HG03196 (cell line): ENCODE measurements at regions not wholly inside any gene's neighbourhood (a gene's known extent, or its start where the extent isn't known, plus 50 kb on each side); places are given as distances from the start of the nearest gene placed in this dataset.
"Not testable (repeated sequence)": the region's sequence is repeated elsewhere in the genome, so short reads cannot be mapped to it uniquely, and the experiment has no call there.

ENCODE experiments used
- ATAC-seq: cut with Tn5 transposase; IDR thresholded peaks from one replicate; pipeline ENCODE4 v1.9.1; 2021; ENCODE audit not compliant: unreplicated experiment

- ATAC-seq, result no peak
Observed at GRCh38 chr6:100103194-100103593, 109.2 kb upstream of the MCHR2 start.

GRCh38 chr6:100101644-100102043 is 107.6 kb upstream of the MCHR2 start:
- ATAC-seq, result no peak

- ATAC-seq, result no peak
Observed at GRCh38 chr6:100100776-100101175, 106.8 kb upstream of the MCHR2 start.

GRCh38 chr6:100099189-100100074 is 105.4 kb upstream of the MCHR2 start:
- ATAC-seq, result no peak

- ATAC-seq, result no peak
Observed at GRCh38 chr6:100096936-100097335, 102.9 kb upstream of the MCHR2 start.

GRCh38 chr6:100096341-100096740 is 102.3 kb upstream of the MCHR2 start:
- ATAC-seq, result no peak

GRCh38 chr6:100093405-100093804 is 99.4 kb upstream of the MCHR2 start:
- ATAC-seq, result no peak

GRCh38 chr6:100088009-100088408 is 94.0 kb upstream of the MCHR2 start:
- ATAC-seq, result no peak

- no peak for ATAC-seq
Observed at GRCh38 chr6:100084991-100085364, 91.0 kb upstream of the MCHR2 start.

- ATAC-seq, result no peak
Observed at GRCh38 chr6:100084316-100084990, 90.4 kb upstream of the MCHR2 start.

GRCh38 chr6:100078509-100078908 is 84.5 kb upstream of the MCHR2 start:
- no peak for ATAC-seq

- ATAC-seq, result no peak
Observed at GRCh38 chr6:100065348-100065747, 71.3 kb upstream of the MCHR2 start.

GRCh38 chr6:100062621-100063020 is 68.6 kb upstream of the MCHR2 start:
- ATAC-seq, result no peak

GRCh38 chr6:100057941-100058340 is 63.9 kb upstream of the MCHR2 start:
- ATAC-seq, result no peak

GRCh38 chr6:100050550-100050949 is 56.5 kb upstream of the MCHR2 start:
- ATAC-seq, result no peak

- ATAC-seq, result not testable (repeated sequence)
Observed at GRCh38 chr6:100043961-100044360, 49.9 kb upstream of the MCHR2 start.
